GM21825 (cell line): ENCODE measurements at regions not wholly inside any gene's neighbourhood (a gene's known extent, or its start where the extent isn't known, plus 50 kb on each side); places are given as distances from the start of the nearest gene placed in this dataset.
"Not testable (repeated sequence)": the region's sequence is repeated elsewhere in the genome, so short reads cannot be mapped to it uniquely, and the experiment has no call there.

Source experiments
- ATAC-seq: cut with Tn5 transposase; IDR thresholded peaks from one replicate; pipeline ENCODE4 v1.9.1; 2021; ENCODE audit warnings: mild to moderate bottlenecking, moderate library complexity; ENCODE audit not compliant: unreplicated experiment

DNA sequence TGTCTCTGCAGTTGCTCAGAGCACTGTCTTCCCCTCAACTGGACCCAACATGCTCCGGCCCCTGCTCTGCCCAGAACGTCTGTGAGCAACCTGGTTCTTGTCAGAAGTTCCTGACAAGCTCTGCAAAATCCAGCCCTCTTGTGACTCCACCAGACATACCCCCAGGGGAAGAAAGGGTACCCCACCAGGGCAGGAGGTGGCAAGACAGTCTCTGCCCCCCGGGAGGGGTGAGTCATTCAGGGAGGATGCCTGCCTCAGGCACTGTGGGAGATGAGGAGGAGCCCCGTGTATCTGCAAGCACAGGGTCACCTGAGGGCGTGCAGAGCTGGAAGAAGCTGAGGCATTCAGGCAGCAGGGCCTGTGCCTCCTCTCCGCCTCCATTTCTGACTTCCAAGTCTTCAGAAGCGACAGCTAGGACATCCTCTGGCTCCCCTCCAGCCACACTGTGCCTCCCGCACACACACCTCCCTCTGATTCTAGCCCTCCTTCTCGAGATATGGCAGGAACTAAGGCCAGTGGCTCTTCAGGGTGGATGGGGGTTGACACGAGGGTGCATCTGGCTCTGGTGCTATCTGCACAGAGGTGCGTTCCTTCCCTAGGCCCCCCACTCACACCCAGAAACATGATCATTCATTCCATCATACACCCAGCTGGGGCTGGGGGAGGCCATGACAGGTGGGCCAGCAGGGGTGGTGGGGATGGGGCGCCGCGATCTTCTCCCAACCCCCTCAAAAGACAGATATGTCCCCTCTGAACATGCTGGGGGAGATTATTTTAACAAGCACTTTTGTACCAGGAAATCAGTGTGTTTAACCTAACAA lies 222.2 kb downstream of the CYP26B1 start:
- ATAC-seq, result no peak

DNA sequence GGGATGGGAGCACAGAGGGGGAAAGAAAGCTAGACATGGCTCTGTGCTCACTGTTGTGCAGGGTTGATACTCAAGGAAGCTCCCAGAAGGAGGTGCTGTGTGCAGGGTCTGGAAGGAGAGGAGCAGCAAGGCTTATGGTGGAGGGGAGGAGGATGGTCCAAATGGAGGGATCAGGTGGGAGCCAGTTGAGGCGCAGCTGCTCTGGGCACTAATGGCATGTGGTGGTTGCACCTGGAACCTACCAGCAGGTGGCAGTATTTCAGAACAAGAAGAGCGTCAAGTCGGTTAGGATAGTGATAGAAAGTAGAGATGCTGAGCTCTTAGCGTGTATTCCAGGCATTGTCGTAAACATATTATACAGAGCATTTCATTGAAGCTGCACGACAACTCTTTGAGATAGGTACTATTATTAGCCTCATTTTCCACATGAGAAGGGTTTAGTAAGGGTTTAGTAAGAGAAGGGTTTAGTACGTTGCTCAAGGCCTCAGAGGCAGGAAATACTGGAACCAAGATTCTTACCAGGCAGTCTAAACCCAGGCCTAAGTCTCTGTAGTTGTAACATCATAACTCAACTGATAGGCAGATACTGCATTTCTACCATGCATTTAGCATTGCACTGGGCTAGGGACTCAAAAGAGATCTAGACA lies 223.7 kb downstream of the CYP26B1 start:
- ATAC-seq, result peak; percentile 60

DNA sequence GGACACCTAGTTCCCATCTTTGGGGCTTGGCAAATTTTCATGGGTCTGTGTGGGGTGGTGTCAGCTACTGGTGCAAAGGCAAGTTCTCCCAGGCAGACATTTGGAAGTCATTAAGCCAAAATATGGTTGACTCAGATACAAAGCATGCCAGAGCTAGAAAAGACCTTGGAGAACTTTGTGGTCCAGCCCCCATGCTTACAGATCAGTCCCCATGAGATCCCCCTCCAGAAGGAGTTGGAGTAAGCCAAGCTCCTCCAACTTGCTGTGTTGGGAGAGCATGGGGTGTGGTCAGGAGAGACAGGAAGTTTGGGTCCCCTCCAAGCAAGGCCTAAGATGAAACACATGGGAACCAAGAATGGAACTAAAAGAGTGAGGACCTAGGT lies 224.5 kb downstream of the CYP26B1 start:
- ATAC-seq, result no peak

DNA sequence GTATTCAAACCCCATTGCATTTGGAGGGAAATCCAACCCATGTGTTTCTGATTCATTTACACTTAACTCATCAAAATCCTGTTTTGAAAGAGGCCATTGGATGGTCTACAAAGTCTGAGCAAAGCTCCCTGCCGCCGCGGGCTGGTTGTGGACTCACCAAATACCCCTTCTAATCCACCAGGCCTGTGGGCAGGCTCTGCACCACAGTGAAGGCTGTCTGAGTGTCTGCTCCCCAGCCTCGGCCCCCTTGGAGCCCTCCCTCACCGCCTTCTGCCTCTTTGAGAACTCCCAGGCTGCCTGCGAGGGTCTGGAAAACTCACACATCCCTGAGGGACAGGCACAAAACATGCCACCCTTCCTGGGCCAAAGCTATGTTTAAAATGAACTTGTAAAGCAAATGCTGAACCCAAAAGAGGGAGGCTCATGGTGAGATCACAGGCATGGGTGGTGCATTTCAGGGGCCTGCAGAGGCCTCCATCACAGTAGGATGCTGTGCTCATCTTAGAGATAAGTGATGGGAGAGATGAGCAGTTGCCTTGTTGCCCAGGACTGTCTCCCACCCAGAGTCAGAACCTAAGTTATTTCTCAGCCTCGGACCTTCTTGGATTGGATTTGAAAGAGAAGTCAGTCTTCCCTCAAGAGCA lies 225.0 kb downstream of the CYP26B1 start:
- no peak for ATAC-seq

DNA sequence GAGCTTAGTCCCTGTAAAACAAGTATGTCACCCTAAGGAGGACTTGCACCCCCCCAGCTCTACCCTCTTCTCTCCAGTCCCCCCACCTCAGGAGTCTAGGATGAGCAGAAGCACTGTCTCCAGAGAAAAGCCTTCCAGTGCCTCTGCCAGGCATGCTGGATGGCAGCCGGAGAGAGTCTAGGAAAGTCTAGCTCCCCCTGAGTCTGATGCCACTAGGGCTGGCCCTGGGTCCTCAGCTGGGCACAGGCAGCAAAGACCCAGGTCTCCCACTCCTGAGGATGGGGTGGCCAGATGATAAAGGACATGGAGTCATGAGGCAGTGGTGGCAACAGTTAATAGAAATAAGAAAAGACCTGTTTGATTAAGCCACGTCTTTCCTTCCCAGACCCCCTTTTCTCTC lies 225.6 kb downstream of the CYP26B1 start:
- ATAC-seq, result no peak

DNA sequence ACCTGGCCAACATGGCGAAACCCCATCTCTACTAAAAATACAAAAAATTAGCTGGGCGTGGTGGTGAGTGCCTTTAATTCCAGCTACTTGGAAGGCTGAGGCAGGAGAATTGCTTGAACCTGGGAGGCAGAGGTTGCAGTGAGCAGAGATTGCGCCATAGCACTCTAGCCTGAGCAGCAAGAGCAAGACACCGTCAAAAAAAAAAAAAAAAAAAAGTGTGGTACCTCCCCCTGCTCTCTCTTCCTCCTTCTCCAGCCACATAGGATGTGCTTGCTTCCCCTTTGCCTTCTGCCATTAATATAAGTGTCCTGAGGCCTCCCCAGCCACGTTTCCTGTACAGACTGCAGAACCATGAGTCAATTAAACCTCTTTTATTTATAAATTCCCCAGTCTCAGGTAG lies 226.8 kb downstream of the CYP26B1 start:
- not testable (repeated sequence) for ATAC-seq

DNA sequence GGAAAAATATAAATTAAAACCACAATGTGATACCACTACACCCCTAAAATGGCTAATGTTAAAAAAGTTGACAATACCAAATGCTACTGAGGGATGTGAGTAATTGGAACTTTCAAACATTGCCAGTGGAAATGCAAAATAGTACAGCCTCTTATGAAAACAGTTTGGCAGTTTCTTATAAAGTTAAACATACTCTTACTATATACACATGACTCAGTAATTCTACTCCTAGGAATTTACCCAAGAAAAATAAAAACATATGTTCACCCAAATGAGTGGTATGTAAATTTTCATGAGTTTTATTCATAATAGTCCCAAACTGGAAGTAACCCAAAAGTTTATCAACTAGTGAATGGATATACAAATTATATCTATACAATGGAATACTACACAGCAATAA lies 228.0 kb downstream of the CYP26B1 start:
- ATAC-seq, result no peak

DNA sequence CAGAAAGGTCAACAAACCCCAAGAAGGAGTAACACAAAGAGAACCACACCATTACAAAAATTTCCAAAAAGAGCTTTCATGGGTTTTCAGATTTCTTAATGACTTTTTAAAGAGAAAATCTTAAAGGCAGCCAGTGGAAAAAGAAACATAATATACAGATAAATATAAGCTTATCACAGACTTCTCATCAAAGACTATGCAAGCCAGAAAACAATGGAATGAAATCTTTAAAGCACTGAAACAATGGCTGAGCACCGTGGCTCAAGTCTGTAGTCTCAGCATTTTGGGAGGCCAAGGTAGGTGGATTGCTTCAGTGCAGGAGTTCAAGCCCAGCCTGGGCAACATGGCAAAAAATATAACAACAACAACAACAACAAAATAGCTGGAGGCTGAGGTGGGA lies 237.4 kb downstream of the CYP26B1 start:
- ATAC-seq, result no peak

DNA sequence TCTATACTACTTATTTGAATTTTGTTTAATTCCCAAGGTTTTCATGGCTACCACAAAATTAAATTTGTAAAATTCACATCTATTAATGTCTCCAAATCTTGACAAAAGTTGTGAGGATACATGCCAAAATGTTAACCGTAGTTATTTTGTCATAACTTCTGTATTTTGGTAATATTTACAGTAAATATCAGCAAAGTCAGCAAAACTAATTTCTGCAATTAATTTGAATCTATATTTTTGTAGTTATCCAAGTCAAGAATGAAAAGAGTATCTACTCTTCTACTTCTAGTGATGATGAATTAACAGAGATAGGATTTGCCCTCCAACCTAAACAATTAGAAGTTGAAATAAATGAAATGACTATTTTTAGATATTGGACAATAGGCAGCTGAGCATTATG lies 238.9 kb downstream of the CYP26B1 start:
- ATAC-seq, result no peak

DNA sequence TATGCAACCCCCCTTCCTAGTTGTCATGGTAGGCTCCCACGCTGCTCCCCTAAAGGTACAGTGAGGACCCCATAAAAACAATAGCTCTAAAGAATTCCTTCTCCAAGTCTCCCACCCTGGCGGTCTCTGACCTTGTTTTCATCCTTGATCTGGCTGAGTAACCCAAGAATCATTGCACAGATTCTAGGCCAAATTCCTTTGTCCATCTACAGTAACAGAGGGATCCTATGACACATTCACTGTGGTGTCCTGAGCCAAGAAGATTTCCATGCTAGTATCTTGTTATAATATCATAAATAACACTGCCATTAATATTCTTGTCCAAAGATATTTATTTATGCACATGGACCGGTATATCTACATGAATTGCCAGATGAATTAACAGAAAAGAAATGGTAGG lies 240.2 kb downstream of the CYP26B1 start:
- no peak for ATAC-seq

DNA sequence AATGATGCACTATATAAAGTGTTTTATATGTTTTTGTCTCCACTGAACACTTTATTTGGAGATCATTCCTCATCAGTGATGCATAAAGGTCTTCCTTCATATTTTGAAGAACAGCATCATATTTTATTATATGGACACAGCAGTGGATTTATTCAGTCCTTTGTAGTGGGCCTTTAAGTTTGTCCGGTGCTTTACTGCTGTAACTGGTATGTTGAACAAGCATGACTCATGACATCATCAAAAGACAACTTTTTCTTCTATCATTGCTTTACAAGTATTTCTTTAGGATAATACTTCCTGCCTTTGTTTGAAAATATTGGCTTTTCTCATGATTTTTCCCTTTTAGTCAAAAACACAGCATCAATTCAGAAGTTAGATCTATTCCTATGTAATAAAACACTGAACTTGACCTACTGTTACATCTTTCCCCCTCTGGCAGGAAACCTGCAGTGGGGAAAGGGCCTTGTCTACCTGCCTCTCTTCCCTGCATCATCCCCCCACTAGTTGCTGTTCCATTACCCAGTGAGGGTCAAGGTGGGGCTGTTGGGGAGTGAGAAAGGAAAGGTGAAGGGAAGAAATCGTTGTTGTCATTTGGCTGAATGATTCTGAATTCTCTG lies 241.2 kb downstream of the CYP26B1 start:
- no peak for ATAC-seq

DNA sequence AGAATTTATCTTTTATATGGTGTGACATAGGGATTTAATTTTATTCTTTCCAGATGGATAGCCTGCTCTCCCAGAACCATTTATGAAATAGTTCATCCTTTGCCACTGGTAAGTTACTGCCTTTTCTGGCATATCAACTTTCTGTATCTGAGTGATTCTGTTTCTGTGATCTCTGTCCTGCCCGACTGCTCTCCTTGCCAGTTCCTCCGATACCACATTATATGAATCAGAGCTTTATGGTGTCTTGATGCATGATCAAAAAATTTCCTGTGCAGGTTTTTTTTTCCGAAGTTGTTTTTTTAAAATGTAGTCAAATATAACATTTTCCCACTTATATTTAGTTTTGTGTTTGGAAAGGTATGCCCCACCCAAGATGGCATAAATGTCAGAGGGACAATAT lies 242.5 kb downstream of the CYP26B1 start:
- ATAC-seq, result no peak

DNA sequence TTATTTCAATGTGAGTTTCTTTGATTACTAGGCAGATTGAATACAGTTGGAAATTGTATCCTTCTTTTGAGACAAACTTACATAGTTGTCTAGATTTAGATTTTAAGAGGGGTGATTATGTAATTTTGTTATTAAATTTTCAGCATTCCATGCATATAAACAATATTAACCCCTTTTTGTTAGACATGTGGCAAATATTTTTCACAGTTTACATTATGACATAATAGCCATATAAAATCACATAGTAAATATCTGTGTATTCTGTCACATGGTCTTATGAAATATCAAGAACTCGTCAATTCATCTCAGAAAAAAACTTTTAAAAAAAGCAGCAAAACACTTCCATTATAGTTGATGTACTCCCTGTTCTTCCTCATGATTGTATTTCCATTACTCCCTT lies 243.8 kb downstream of the CYP26B1 start:
- ATAC-seq, result no peak

DNA sequence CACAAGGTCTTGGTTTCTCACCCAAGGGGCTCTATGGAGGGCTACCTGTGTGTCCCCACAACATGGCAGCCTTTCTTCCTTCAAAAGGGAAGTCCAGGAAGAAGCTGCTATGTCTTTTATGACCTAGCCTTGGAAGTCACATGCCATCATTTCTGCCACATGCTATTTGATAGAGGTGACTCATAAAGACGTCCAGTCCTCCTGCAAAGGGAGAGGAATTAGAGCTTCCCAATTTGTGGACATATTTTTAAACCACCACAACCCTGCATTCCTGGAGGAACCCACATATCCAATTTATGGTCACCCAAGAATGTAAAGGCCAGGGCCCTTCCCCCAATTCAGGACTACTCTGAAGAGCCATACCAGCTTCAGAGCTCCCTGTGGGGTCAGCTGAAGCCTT lies 246.2 kb downstream of the CYP26B1 start:
- no peak for ATAC-seq

DNA sequence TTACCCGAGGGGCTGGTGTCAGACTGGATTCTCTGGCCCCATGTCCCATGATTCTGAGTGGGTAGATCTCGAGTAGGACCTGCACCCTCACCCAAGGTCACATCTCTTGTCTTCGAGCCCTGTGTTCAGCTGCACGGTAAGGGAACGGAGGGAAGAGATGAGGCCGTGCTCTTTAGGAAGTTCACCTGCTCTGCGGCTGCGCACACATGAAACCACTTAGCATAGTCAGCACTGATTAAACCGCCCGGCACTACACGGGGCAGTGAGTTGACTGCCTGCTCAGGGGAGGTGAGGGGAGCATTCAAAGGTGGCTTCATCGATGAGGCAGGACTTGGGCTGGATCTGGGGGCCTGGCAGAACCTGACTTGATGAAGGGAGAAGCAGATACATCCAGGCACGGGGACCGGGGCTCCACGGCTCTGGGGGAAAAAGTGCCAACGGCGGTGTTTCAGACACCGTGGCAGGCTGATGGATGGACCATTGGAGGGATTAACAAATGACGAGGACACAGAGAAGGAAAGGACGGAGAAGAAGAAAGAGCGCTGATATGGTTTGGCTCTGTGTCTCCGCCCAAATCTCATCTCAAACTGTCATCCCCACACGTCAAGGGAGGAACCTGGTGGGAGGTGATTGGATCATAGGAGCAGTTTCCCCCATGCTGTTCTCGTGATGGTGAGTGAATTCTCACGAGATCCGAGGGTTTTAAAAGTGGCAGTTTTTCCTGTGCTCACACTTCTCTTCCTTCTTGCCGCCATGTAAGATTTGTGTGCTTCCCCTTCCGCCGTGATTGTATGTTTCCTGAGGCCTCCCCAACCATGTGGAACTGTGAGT lies 248.6 kb downstream of the CYP26B1 start:
- no peak for ATAC-seq

DNA sequence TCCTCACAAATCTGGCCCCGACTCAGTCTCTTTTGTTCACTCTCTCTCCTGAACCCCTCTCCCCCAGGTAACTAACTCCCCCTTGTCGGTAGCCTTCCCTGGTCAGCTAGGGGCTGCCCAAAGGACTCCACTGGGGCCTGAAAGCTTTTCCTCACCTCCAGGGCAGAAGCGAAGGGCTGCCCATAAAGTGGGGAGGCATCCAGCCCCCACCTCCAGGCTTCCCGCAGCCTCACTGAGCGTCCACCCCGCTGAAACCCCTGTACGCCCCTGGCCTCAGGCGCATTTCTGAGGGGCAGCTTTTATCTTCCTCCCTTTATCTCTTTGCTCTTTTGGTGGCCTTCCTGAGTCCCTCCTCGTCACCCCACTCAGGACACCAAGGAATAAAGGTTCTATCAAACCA lies 249.3 kb downstream of the CYP26B1 start:
- ATAC-seq, result no peak

DNA sequence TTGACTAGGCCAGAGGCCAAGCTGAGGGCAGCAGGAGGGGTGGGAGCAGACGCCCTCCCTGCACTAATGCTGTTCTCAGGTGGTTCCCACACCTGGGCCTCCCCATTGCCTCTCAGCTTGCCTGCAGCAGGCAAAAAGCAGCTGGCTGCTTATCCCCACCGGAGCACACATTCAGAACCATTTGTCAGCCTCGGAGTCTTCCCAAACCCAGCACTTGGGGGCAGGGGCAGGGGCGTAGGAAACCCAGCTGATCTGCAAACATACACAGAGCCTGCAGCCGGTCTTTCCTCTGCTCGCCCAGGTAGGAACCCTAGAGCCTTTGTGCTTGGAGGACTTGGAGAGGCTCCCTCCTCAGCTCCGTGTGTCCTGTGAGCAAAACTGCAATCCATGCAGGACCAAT lies 249.8 kb downstream of the CYP26B1 start:
- no peak for ATAC-seq

DNA sequence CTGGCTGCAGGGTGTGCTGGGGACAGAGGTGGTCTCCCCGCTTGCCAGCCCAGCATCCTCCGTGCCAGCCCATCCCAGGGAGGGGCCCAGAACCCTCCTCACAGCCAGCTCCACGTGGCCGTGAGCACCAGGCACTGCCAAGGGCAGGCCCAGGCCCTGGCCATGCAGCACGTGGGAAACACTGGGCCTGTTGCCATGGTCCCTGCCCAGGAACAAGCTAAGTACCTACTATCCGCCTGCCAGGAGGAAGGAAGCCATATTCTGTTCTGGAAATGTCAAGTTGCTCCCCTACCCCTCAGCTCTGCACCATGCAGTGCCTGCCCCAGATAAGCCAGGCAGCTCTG lies 250.6 kb downstream of the CYP26B1 start:
- ATAC-seq, result no peak

DNA sequence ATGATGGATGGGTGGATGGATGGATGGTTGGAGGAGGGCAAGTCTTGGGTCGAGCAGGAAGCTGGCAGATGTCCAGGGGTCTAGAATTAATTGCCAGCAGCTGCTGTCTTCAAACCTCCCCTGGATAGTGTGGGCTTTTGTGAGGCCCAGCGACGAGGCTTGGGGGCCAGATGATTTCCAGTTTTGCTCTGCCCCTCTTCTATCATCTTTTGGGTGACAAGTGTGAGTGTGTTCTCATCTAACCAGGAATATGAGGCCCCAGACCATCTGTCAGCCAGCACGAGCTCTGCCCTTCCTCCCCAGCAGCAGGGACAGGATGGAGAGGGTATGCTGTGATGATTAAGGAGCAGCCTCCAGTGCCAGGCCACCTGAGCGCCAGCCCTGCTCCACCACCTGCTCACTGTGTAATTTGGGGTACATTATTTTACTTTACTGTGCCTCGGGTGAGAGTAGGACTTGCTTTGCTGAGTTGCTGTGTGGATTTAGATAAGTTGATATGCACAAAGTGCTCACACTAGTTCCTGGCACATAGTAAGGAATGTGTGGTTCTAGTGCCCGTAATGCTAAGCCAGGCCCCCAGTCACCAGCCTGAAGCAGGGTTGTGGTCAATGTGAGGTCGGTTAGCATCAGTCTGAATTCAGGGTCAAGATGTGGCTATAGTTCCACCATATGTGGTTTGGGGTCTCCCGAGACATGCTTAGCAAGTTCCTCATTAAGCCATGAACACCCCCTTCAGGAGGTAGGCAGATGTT lies 251.1 kb downstream of the CYP26B1 start:
- ATAC-seq, result no peak
